Heart left ventricle (tissue), 16 donors: ENCODE measurements at regions not wholly inside any gene's neighbourhood (a gene's known extent, or its start where the extent isn't known, plus 50 kb on each side); places are given as distances from the start of the nearest gene placed in this dataset.

Experiments
- ATAC-seq, 4 donors: fragments of 200-7000 bp; cut with Tn5 transposase; one replicate each; pipeline ENCODE4 v1.9.1; 2020 to 2022; ENCODE audit warnings: moderate library complexity in 4 of 4, mild to moderate bottlenecking in 3 of 4, moderate number of reproducible peaks in 1 of 4
- DNase-seq, 5 donors: peaks; one replicate each; pipeline ENCODE4 v3.0.0-alpha.2; 2020
- H3K27ac ChIP-seq, 12 donors: fragments of 200-600 bp; sonication (generic) in 4 of 12; one replicate each; pipeline versions ENCODE4 v1.5.0 to v1.8.0; 2016 to 2022; ENCODE audit warnings: mild to moderate bottlenecking in 2 of 12
- H3K27me3 ChIP-seq, 9 donors: fragments of 200-600 bp; sonication (generic) in 2 of 9; one replicate each; pipeline versions ENCODE4 v1.5.1 to v1.8.0; 2016 to 2022; ENCODE audit warnings: mild to moderate bottlenecking in 3 of 9
- H3K36me3 ChIP-seq, 9 donors: fragments of 200-600 bp; sonication (generic) in 2 of 9; one replicate each; pipeline versions ENCODE4 v1.5.0 to v1.8.0; 2018 to 2022; ENCODE audit warnings: mild to moderate bottlenecking in 2 of 9
- H3K4me1 ChIP-seq, 12 donors: fragments of 200-600 bp; sonication (generic) in 4 of 12; one replicate each; pipeline versions ENCODE4 v1.5.0 to v1.8.0; 2016 to 2022; ENCODE audit warnings: mild to moderate bottlenecking in 3 of 12
- H3K4me3 ChIP-seq, 12 donors: fragments of 200-600 bp; sonication (generic) in 4 of 12; one replicate each; pipeline versions ENCODE4 v1.5.0 to v1.8.0; 2017 to 2022; ENCODE audit warnings: mild to moderate bottlenecking in 9 of 12, moderate library complexity in 4 of 12
- H3K9me3 ChIP-seq, 12 donors: fragments of 200-600 bp; sonication (generic) in 4 of 12; one replicate each; pipeline versions ENCODE4 v1.5.0 to v1.8.0; 2016 to 2022; ENCODE audit warnings: mild to moderate bottlenecking in 1 of 12
- POLR2A ChIP-seq, 2 donors: fragments of 450-650 bp; IDR thresholded peaks; one replicate each; pipeline ENCODE4 v1.6.1; 2017; ENCODE audit warnings: antibody characterized with exemption in 2 of 2, mild to moderate bottlenecking in 2 of 2, moderate library complexity in 2 of 2
- WGBS, 4 donors: extraction: QIAGEN DNeasy Blood & Tissue Kit in 2 of 4; methylation state at CpG; one replicate each; pipeline versions ENCODE4 v1.1.5 to v1.1.7; 2013 to 2018; 5-methylcytosine and 5-hydroxymethylcytosine counted together
- intact Hi-C, 10 donors: fragments of 100-400 bp; cut with DNase I; formaldehyde crosslinking; loops; one replicate each; pipeline versions ENCODE4 v1.11.1 to v1.14.2; 2022
- TF ChIP-seq, protein P1 (sequence below), 12 donors: fragments of 200-600 bp; sonication (generic) in 4 of 12; IDR thresholded peaks; one replicate each; pipeline versions ENCODE4 v1.5.0 to v1.8.0; 2018 to 2022; ENCODE audit warnings: antibody characterized with exemption in 12 of 12, mild to moderate bottlenecking in 5 of 12
- donor health status: ischemic (EF 13 %, LVEDD 7.1; RV severe dilation, severe dysfunction).
- donor health status: healthy with polysubstance abuse.
- donor health status: DM: no; HTN: yes; CAD: no.
- donor health status: DM: no; HTN: no; CAD: no.
- donor health status: ischemic (EF 25% LVEDD 6.9; RV normal size, moderate dysfunction).
- donor health status: ischemic (EF 25% LVEDD 5.7; RV mildly dilated, moderate dysfunction).
- donor health status: healthy.
- donor health status: DM: yes; HTN: yes; CAD: no.
- donor health status: ischemic (EF 35%, LVEDD 5.7; RV mildly dilated, moderate dysfunction).
- donor health status: nonischemic (EF 11% LVEDD 7.7; RV severe dilation, severe dysfunction).
- donor health status: DM: yes; HTN: yes; CAD: no.
- donor health status: PGD.
- donor health status: ischemic (EF 29% LVEDD 5.4; RV normal size, mild dysfunction).
- donor health status: nonischemic (EF 23%, LVEDD 6.1; RV moderate dilation, normal function).

- 11 to 19% (median 14%) methylated on average over 2 of the region's 2 CpGs for WGBS, 4 donors
- no peak for DNase-seq
- Histone ChIP-seq H3K36me3 (no peaks in the 10 kb centered on the region), H3K4me1 (no peaks in the 10 kb centered on the region), H3K27me3 (no peaks in the 10 kb centered on the region), H3K4me3 (no peak overlapping the region), H3K27ac (no peak overlapping the region), H3K9me3 (peaks cover 0 to 5% (median 0%) of the 10 kb centered on the region in 12 donors)
- TF ChIP-seq, protein P1, sequence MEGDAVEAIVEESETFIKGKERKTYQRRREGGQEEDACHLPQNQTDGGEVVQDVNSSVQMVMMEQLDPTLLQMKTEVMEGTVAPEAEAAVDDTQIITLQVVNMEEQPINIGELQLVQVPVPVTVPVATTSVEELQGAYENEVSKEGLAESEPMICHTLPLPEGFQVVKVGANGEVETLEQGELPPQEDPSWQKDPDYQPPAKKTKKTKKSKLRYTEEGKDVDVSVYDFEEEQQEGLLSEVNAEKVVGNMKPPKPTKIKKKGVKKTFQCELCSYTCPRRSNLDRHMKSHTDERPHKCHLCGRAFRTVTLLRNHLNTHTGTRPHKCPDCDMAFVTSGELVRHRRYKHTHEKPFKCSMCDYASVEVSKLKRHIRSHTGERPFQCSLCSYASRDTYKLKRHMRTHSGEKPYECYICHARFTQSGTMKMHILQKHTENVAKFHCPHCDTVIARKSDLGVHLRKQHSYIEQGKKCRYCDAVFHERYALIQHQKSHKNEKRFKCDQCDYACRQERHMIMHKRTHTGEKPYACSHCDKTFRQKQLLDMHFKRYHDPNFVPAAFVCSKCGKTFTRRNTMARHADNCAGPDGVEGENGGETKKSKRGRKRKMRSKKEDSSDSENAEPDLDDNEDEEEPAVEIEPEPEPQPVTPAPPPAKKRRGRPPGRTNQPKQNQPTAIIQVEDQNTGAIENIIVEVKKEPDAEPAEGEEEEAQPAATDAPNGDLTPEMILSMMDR (IDR thresholded peaks at IDR 0.05): no peak
- TF ChIP-seq POLR2A (IDR thresholded peaks at IDR 0.05): no peak
- intact Hi-C loops: no loop called here
- ATAC-seq: no peak
Measured at GRCh38 chr2:153101187-153101586, 377.4 kb downstream of the RPRM start.

DNA sequence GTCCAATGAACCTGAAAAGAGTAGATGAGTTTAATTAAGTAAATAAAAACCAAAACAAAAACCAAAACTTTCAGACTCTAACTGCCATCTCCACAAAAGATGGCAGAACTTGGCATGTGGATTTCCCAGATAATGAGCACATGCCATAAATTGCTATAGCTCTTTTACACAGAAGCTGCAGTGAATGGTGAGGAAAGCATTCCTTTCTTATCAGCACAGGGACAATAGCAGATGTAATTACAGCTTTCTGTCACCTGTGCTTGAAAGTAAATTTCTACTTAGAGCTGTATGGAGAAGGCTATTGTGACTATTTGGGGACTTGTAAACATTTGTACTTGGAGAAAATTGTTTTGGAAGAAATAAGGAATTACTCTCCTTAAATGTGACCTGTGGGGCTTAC is 378.4 kb downstream of the RPRM start:
- no peak overlapping the region for H3K4me3 ChIP-seq
- no peaks in the 10 kb centered on the region for H3K36me3 ChIP-seq
- no peak for DNase-seq
- intact Hi-C loops: no loop called here
- no peak for ATAC-seq
- no peak overlapping the region for H3K27ac ChIP-seq
- TF ChIP-seq POLR2A (IDR thresholded peaks at IDR 0.05): no peak
- TF ChIP-seq, protein P1 (IDR thresholded peaks at IDR 0.05): no peak
- H3K27me3 ChIP-seq: no peaks in the 10 kb centered on the region
- H3K9me3 ChIP-seq: peaks cover 0 to 8% (median 0%) of the 10 kb centered on the region in 12 donors
- no peaks in the 10 kb centered on the region for H3K4me1 ChIP-seq

DNA sequence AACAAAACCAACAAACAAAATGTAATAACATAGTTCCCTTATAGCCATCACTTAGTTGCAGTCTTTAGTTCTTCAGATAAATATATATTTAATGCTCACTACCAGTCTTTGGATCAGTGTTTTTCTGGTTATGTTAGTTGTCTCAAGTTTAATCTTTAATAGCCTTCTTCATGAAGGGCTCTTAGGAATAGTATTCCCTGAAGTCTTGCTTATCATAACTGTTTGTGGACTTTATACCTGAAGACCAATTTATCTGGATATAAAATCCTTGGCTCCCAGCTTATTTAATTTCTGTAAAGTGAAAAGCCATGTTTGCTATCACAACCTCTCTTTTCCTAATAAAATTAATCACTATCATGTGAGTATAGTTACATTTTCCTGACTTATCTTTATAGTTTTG is 379.7 kb downstream of the ARL6IP6 start:
- H3K4me1 ChIP-seq: no peaks in the 10 kb centered on the region
- no peak for TF ChIP-seq POLR2A (IDR thresholded peaks at IDR 0.05)
- TF ChIP-seq, protein P1 (IDR thresholded peaks at IDR 0.05): no peak
- ATAC-seq: no peak
- no peaks in the 10 kb centered on the region for H3K27me3 ChIP-seq
- H3K27ac ChIP-seq: no peak overlapping the region
- intact Hi-C loops: no loop called here
- no peaks in the 10 kb centered on the region for H3K36me3 ChIP-seq
- DNase-seq: no peak
- H3K4me3 ChIP-seq: no peak overlapping the region
- peaks cover 0 to 8% (median 0%) of the 10 kb centered on the region in 12 donors for H3K9me3 ChIP-seq

- Histone ChIP-seq H3K36me3 (no peaks in the 10 kb centered on the region), H3K4me3 (no peak overlapping the region), H3K27ac (no peak overlapping the region), H3K27me3 (no peaks in the 10 kb centered on the region), H3K9me3 (peaks cover 0 to 21% (median 0%) of the 10 kb centered on the region in 12 donors), H3K4me1 (no peaks in the 10 kb centered on the region)
- TF ChIP-seq POLR2A (IDR thresholded peaks at IDR 0.05): no peak
- TF ChIP-seq, protein P1 (IDR thresholded peaks at IDR 0.05): no peak
- 85 to 86% (median 85%) methylated on average over 2 of the region's 2 CpGs for WGBS, 4 donors
- intact Hi-C loops: no loop called here
- no peak for DNase-seq
- ATAC-seq: no peak
Measured at GRCh38 chr2:153096272-153096671, 377.9 kb downstream of the ARL6IP6 start.
